ENCODE measurements at regions not wholly inside any gene's neighbourhood (a gene's known extent, or its start where the extent isn't known, plus 50 kb on each side); places are given as distances from the start of the nearest gene placed in this dataset.

- TF ChIP-seq CTCF (IDR thresholded peaks at IDR 0.05; ENCODE audit: low read depth, low read length) = no peak
- no peak for TF ChIP-seq POLR2A (IDR thresholded peaks at IDR 0.05; ENCODE audit: extremely low read depth, insufficient read length)
Measured at GRCh38 chr15:23828786-23829185, 141.7 kb upstream of the NDN start.
